ENCODE measurements at regions not wholly inside any gene's neighbourhood (a gene's known extent, or its start where the extent isn't known, plus 50 kb on each side); places are given as distances from the start of the nearest gene placed in this dataset.
"Not testable (repeated sequence)": the region's sequence is repeated elsewhere in the genome, so short reads cannot be mapped to it uniquely, and the experiment has no call there.

- Histone ChIP-seq H3K9me3 (replicated peaks in 1 of 3) (no peaks in the 10 kb centered on the region), H3K27me3 (no peaks in the 10 kb centered on the region), H3K36me3 (replicated peaks in 1 of 2) (no peaks in the 10 kb centered on the region), H3K4me3 (no peak overlapping the region), H3K27ac (no peak overlapping the region), H3K4me1 (replicated peaks in 1 of 2) (no peaks in the 10 kb centered on the region)
- intact Hi-C loops (cut with DNase I): no loop called here
- TF ChIP-seq CTCF (IDR thresholded peaks at IDR 0.05): no peak
- no peak for TF ChIP-seq POLR2A (IDR thresholded peaks at IDR 0.05)
- DNase-seq: no peak
- 50 to 66% (median 62%) methylated on average over 7 to 9 of the region's 9 CpGs for WGBS, 4 donors
These were observed 85.0 kb upstream of the TAF11L2 start for GRCh38 chr5:17412760-17413671.

- WGBS, 4 donors: 75 to 89% (median 81%) methylated on average over 3 of the region's 3 CpGs
- no peaks in the 10 kb centered on the region for H3K36me3 ChIP-seq (replicated peaks in 1 of 2)
- no peak overlapping the region for H3K4me3 ChIP-seq
- DNase-seq: no peak
- intact Hi-C loops (cut with DNase I): no loop called here
- no peaks in the 10 kb centered on the region for H3K27me3 ChIP-seq
- H3K27ac ChIP-seq: no peak overlapping the region
- TF ChIP-seq POLR2A (IDR thresholded peaks at IDR 0.05) (no peak), CTCF (IDR thresholded peaks at IDR 0.05) (no peak)
- H3K4me1 ChIP-seq (replicated peaks in 1 of 2): no peaks in the 10 kb centered on the region
- no peaks in the 10 kb centered on the region for H3K9me3 ChIP-seq (replicated peaks in 1 of 3)
These were observed 84.3 kb upstream of the TAF11L2 start for GRCh38 chr5:17413691-17414090.

- WGBS, 4 donors: 54 to 64% (median 61%) methylated on average over 13 of the region's 13 CpGs
- TF ChIP-seq POLR2A (IDR thresholded peaks at IDR 0.05): no peak
- TF ChIP-seq CTCF (IDR thresholded peaks at IDR 0.05): no peak
- Histone ChIP-seq H3K27ac (no peak overlapping the region), H3K27me3 (no peaks in the 10 kb centered on the region), H3K9me3 (replicated peaks in 1 of 3) (no peaks in the 10 kb centered on the region), H3K36me3 (replicated peaks in 1 of 2) (no peaks in the 10 kb centered on the region), H3K4me3 (no peak overlapping the region), H3K4me1 (replicated peaks in 1 of 2) (no peaks in the 10 kb centered on the region)
- no peak for DNase-seq
- intact Hi-C loops (cut with DNase I): no loop called here
These were observed 82.7 kb upstream of the TAF11L2 start for GRCh38 chr5:17415321-17415758.

- H3K9me3 ChIP-seq (replicated peaks in 1 of 3); intact Hi-C loops (cut with DNase I); DNase-seq; H3K4me1 ChIP-seq (replicated peaks in 1 of 2); H3K36me3 ChIP-seq (replicated peaks in 1 of 2); H3K27ac ChIP-seq; H3K27me3 ChIP-seq; H3K4me3 ChIP-seq: not testable (repeated sequence)
- WGBS, 4 donors: 77 to 96% (median 91%) methylated on average over 3 to 4 of the region's 4 CpGs
These were observed 81.7 kb upstream of the TAF11L2 start for GRCh38 chr5:17416374-17416773.

- WGBS, 4 donors: 73 to 86% (median 81%) methylated on average over 5 to 12 of the region's 12 CpGs
These were observed 73.4 kb upstream of the TAF11L2 start for GRCh38 chr5:17424674-17425073.

More at GRCh38 chr5:17424674-17425073, 73.4 kb upstream of the TAF11L2 start:
- H3K27ac ChIP-seq: no peak overlapping the region
- no peaks in the 10 kb centered on the region for H3K36me3 ChIP-seq (replicated peaks in 1 of 2)
- DNase-seq: no peak
- intact Hi-C loops (cut with DNase I): no loop called here
- H3K9me3 ChIP-seq (replicated peaks in 1 of 3): no peaks in the 10 kb centered on the region
- H3K4me1 ChIP-seq (replicated peaks in 1 of 2): no peaks in the 10 kb centered on the region
- TF ChIP-seq CTCF (IDR thresholded peaks at IDR 0.05): no peak
- TF ChIP-seq POLR2A (IDR thresholded peaks at IDR 0.05): no peak
- H3K27me3 ChIP-seq: no peaks in the 10 kb centered on the region
- H3K4me3 ChIP-seq: no peak overlapping the region
